HG02973 (cell line): ENCODE measurements at regions not wholly inside any gene's neighbourhood (a gene's known extent, or its start where the extent isn't known, plus 50 kb on each side); places are given as distances from the start of the nearest gene placed in this dataset.
"Not testable (repeated sequence)": the region's sequence is repeated elsewhere in the genome, so short reads cannot be mapped to it uniquely, and the experiment has no call there.

Source experiments
- ATAC-seq: cut with Tn5 transposase; IDR thresholded peaks from one replicate; pipeline ENCODE4 v1.9.1; 2021; ENCODE audit warnings: moderate library complexity; ENCODE audit not compliant: unreplicated experiment

DNA sequence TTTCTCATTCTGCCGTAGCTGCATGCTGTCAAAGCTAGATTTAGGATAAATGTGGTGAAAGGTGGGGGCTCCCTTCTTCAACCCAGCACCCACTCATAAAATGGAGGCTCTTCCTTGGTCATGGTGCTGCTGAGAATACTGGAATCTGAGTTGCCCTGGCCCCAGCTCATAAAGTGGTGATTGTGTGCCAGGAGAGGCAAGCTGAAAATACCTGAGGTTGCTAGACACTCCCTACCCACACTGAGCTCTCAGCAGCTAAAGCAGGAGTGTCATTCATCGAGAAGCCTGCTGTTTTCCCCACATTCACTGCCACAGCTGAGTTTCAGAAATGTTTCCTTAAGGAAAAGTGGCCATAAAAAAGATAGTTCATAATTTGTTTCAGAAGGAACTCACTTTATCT, 297.1 kb upstream of the RBMS1 start:
- ATAC-seq, result no peak

DNA sequence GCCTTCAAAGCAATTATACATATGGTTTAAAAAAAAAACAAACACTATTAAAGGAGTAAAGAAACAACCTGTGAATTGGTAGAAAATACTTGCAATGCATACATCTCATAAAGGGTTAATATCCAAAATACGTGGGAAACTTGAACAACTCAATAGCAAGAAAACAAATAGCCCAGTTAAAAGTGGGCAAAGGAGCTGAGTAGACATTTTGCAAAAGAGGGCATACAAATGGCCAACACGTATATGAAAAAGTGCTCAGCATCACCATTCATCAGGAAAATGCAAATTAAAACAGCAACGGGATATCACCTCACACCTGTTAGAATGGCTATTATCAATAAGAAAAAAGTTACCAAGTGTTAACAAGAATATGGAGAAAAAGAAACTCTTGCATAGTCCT, 298.3 kb upstream of the RBMS1 start:
- ATAC-seq, result no peak

DNA sequence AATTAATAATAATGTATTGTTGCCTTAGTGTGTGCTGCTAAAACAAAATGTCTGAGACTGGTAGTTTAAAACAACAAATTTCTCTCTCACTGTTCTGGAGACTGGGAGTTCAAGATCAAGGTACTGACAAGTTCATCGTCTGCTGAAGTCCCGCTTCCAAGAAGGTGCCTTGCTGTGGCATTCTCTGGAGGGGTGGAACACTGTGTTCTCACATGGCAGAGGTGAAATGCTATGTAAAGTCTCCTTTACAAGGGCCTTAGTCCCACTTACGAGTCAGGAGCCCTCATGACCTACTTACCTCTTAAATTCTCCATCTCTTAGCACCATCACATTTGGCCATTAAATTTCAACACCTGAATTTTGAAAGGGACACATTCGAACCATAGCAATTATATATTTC, 299.2 kb upstream of the RBMS1 start:
- no peak for ATAC-seq

DNA sequence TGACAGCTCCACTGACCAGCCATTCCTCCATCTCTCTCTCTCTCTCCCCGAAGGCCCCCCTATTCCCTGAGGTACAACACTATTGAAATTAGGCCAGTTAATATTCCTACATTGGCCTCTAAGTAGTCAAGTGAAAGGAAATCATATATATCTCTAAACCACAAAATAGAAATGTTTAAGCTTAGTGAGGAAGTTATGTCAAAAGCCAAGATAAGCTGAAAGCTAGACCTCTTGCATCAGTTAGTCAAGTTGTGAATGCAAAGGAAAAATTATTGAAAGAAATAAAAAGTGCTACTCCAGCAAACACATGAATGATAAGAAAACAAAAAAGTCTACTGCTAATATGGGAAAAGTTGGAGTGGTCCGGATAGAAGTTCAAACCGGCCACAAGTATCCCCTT, 301.3 kb upstream of the RBMS1 start:
- no peak for ATAC-seq

DNA sequence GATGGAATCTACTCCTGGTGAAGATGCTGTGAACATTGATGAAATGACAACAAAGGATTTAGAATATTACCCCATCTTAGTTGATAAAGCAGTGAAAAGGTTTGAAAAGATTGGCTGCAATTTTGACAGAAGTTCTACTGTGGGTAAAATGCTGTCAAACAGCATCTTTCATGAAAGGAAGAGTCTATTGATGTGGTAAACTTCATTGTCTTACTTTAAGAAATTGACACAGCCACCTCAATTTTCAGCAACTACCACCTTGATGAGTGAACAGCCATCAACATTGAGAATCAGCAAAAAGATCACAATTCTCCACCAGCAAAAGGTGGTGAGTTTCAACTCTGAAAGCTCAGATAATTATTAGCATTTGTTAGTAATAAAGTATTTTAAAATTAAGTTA, 310.3 kb upstream of the RBMS1 start:
- no peak for ATAC-seq

DNA sequence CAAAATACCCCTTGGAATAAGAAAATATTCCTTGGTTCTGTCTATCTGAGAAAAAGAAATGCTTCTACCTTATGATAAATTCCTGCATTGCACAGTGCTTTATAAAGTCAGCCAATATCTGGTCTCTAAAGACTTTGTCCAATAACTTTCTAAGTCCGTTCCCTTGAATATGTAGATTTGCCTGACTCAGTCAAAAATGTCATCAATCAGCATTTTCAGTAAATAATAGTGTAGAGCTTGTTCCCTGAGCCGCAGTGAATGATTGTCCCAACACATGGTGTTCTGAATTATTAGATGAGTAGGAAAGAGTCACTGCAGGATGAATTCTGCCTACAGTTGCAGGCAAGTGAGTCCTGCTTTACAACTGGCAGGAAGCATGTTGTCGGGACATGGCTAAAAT, 316.8 kb upstream of the RBMS1 start:
- ATAC-seq, result no peak

DNA sequence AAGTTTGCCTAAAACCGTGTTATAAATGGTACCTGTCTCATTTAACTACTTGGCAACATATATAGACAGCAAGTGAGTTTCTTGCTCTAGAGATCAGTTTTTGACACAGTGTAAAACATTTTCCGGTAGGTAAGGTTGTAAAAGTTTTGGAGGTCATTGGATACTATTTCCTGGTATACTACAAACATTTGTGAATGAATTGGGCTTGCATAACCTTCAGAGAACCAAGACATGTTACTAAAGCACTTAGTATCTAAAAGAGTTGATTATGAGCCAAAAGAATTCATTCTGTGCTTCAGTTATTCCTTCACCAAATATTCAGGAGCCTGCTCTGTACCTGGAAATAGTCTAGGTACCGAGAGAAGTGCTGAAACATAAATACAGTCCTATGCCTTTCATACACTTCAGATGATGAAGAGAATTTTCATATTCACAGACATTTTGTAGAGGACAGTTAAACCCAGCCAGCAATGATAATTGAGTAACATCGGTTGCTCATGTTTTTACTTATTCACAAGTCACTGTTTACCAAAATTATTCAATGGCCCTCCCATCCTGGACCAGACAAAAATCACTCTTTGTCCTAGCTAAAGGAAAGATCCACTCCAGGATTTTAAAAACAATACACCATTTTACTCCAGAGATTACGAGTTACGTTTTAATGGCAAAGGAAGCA, 319.4 kb upstream of the RBMS1 start:
- ATAC-seq, result no peak

DNA sequence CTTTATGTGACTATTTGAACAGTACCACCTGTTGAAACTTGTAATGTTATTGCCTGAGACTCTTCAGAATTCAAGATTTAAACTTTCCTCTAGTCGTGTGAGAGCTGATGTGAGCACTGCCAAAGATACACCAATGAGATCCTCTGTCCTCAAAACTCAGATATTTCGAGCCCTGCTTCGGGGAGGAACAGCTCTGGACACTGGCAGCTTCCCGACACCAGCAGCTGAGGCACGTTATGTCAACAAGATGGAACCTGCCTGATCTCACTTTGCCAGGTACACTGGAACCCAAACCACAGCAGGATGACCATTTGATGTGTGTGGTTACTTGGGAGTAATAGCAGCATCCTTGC, 319.9 kb upstream of the RBMS1 start:
- no peak for ATAC-seq

DNA sequence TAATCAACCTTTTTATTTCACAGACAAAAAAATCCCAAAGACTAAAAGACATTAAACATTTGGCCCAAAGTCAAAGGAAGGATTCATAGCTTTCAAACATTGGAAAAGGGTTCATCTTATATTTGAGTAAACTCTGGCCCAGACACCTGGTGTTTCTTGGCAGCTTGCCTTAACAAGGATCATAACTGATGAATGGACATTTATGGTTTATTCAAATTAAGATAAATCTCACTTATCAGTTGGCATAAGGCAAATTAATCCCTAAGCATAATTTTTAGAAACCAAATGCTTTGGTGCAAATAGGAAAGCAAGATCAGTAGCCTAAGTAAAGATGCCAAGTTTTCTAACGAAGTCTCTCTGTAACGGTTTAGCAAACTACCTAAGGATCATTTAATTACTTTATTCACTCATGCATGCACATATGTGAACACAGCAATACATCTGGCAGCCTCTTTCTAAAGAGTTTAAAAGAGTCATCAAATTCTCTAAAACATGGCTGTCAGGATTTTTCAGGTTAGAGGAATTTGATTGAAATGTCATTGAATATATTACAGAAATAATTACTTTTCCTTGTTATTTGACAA, 323.4 kb upstream of the RBMS1 start:
- ATAC-seq, result no peak

DNA sequence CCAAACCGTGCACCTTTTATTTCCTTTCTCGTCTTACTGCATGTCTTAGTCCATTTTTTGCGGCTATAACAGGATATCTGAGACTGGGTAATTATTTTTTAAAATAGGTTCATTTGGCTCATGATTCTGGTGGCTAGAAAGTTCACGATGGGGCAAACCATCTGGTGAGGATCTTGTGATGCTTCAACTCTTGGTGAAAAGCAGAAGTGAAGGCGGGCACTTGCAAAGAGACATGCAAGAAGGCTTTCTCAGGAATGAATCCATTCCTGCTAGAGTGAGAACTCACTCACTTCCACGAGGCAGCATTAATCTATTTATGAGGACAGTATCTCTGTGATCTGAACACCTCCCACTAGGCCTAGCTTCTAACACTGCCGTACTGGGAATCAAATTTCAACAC, 327.1 kb upstream of the RBMS1 start:
- ATAC-seq, result no peak

DNA sequence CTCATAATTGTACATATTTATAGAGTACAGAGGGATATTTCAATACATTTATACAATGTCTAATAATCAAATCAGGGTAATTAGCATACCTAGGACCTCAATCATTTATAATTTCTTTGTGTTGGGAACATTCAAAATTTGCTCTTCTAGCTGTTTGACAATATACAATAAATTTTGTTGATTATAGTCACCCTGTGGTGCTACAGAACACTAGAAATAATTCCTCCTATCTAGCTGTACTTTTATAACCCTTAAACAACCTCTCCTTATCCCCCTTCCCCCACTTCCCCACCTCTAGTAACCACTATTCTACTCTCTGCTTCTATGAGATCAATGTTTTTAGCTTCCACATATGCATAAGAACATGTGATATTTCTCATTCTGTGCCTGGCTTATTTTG, 328.4 kb upstream of the RBMS1 start:
- no peak for ATAC-seq

DNA sequence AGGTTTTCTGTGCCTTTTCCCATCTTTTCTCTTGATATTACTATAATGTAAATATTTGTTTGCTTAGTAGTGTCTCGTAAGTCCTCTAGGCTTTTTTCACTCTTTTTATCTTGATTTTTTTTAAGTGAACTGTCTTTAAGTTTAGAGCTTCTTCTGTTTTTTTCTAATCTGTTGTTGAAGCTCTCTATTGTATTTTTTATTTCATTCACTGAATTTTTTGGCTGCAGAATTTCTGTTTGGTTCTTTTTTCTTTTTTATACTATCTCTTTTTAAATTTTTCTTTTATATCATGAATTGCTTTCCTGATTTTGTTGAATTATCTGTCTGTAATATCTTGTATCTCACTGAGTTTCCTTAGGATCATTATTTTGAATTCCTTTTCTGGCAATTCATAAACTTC, 331.8 kb upstream of the RBMS1 start:
- ATAC-seq, result no peak

DNA sequence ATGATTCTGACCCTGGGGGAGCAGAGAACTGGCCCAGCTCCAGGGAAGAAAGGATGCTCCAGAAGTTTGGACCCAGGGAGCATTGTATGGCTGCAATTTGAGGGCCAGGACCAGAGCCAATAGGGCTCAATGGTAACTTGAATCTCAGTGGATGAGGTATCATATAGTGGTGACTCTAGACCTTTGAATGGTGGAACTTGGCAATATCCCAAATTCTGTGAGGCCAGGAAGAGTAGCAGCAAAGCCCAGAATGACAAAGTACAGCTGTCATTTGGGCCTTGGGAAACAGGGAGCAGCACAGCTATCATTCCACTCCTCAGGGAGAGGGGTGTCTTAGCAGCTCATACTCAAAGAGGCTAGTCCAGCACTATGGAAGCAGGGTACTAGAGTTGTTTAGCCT, 332.9 kb upstream of the RBMS1 start:
- ATAC-seq, result no peak

DNA sequence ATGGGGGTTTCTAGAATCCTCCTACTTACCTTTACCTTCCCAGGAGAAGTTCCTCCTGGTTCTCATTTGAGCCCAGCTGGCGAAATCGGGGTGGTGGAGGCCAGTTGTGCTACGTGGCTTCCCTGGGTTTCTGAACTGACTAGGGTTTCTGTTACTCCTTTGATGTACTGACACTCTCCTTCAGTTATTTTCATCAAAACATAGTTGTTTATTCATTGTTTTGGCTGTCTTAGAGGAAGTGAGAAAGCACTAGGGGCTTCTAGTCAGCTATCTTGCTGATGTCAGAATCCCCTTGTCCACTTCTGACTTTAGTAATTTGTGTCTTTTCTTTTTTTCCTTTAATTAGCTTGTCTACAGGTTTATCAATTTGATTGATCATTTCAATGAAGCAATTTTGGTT, 332.2 kb upstream of the TANK start:
- no peak for ATAC-seq

DNA sequence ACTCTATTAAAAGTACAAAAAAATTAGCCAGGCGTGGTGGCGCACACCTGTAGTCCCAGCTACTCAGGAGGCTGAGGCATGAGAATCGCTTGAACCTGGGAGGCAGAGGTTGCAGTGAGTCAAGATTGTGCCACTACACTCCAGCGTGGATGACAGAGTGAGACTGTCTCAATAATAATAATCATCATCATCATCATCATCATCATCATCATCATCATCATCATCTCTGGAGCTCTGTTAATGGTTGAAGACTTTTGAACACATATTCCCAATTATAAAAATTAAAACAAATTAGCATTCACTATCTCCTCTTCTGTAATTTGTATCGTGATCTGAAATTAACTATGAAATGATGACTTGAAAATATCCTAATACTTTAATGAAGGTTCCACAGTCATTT, 327.8 kb upstream of the TANK start:
- not testable (repeated sequence) for ATAC-seq

DNA sequence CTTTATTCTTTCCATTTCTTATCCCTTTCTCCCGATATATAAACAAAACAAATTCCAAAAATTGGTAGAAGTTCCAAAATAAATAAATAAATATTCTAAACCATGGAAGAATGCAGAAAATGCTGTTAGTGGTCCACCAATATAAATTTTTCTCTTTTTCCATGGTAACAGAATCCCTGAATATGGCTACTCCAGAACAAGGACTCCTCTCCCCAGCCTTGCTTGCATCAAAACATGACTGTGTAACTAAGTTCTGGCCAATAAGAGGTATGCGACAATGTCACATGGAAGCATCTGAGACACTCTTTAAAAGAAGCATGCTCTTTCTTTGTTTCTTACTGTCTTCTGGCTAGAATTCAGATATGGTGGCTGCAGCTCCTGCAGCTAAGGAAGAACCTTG, 325.1 kb upstream of the TANK start:
- ATAC-seq, result no peak

DNA sequence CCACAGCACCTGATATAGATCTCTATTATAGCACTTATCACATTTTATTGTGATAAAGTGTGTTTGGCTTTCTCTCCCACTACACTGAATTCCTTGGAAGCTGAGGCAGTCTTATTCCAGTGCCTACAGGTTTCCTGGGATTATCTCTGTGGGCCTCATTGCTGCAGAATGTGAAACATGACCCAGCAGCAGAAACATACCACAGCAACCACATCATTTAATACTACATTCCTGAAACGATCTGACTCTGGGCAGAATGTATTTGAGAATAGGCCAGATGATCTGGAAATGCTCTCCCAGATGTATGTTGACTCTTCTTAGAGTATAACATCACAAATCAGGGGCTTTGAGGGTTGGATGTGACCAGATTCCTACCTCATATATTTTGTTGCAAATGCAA, 323.5 kb upstream of the TANK start:
- no peak for ATAC-seq

DNA sequence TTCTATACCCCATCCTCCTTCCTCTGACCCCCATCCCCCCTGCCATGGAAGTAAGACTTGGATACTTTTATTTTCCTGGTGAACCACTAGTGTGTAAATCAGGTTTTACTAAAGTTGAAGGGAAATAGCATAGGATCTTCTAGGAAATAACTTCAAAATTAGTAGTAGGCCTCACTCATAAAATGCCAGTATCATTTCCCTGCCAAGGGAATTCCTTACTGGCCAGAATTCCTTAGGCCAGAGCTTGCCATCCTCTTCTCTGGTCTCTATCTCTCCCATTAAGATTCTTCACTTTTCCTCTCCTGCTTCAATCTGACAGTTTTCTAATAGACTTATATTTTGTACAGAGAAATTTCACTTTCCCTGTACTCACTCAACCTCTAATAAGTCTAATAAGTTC, 322.8 kb upstream of the TANK start:
- no peak for ATAC-seq

DNA sequence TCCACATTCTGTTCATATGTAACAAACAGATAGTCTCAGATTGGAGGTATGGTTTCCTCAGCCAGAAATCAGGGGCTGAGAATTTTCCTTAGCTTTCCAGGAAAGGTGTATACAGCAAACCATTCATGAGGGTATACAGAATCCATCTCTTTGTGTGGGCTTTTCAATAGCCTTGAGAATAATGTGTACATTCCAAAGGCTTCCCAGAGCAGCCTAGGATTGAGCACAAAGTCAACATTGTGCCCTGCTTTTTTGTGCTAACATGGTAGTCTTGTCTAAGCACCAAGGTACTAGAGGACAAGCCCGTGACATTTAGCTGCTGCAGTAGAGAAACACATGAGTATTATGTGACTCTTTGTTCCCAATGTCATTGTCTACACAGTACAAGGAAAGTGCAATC, 322.1 kb upstream of the TANK start:
- no peak for ATAC-seq

DNA sequence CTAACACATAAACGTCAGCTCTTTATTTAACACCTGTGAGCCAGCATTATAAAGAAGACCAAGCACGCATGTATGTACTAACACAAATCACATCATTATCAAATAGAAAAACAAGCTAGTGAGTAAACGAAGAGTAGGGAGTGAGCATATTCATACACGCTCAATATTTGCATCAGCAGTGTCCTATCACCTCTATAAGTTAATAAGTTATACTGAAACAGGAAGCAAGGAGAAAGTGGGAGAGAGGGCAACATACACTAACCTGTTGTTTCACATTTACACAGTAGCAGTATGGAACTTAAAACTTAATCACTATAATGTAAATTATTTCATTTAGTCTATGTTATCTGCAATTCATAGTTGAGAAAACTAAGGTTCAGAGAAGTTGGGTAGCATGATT, 321.5 kb upstream of the TANK start:
- no peak for ATAC-seq

DNA sequence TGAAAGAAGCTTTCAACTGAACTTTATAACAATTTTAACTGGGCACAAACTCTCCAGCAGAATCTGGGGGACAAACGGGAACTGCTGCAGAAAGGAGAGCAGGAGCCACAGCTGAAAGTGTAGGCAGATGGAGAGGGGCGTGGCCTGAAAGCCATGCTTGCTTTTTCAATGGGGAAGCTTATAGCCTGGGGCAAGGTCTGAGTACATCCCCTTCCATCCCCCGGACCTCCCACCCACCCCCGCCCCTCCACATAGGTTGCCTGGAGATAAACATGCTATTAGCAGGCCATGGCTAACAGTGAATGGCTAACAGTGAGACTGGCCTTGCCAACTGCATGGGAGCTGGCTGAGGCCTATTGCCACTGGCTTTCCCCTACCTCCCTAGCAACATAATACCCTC, 317.9 kb upstream of the TANK start:
- no peak for ATAC-seq

DNA sequence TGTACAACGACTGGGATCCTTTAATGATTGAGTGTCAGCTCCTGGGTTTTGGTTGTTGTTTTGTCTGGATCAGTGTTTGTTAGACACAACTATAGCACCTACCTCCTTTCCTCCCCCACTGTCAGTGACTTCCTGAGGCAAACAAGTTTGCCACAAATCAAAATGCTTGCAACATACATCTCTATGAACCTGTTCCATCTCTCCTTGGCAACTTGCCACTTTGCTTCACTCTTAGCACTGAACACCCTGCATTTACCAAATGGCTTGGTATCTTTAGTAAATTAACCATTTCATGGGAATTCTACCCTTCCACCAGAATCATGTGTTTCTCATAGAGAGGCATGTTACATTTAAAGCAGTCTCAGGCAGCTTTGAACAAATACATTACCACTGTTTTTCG, 301.1 kb upstream of the TANK start:
- no peak for ATAC-seq

DNA sequence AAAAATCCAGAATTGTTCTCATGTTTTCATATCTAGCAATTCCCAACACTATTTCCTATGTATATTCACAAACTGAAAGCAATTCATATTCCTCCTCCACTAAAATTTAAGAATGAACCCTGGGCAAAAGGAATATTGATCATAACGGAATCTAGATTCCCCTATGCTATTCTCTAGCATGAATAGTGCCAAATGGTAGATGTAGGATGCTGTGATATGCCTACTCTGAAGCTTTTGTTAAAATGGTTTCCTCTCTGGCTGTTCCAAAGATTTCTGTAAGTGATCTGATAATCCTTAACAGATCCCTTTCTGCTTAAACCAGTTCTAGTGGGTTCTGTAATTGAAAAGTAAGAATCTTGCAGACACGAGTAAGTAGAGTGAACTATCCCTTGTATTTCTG, 298.0 kb upstream of the TANK start:
- no peak for ATAC-seq
